HT1080 (cell line): ENCODE measurements at regions not wholly inside any gene's neighbourhood (a gene's known extent, or its start where the extent isn't known, plus 50 kb on each side); places are given as distances from the start of the nearest gene placed in this dataset.
"Not testable (repeated sequence)": the region's sequence is repeated elsewhere in the genome, so short reads cannot be mapped to it uniquely, and the experiment has no call there.

ENCODE experiments used
- DNase-seq: peaks from one replicate; pipeline ENCODE4 v3.0.0-alpha.2; 2015; ENCODE audit warnings: low read depth

DNA sequence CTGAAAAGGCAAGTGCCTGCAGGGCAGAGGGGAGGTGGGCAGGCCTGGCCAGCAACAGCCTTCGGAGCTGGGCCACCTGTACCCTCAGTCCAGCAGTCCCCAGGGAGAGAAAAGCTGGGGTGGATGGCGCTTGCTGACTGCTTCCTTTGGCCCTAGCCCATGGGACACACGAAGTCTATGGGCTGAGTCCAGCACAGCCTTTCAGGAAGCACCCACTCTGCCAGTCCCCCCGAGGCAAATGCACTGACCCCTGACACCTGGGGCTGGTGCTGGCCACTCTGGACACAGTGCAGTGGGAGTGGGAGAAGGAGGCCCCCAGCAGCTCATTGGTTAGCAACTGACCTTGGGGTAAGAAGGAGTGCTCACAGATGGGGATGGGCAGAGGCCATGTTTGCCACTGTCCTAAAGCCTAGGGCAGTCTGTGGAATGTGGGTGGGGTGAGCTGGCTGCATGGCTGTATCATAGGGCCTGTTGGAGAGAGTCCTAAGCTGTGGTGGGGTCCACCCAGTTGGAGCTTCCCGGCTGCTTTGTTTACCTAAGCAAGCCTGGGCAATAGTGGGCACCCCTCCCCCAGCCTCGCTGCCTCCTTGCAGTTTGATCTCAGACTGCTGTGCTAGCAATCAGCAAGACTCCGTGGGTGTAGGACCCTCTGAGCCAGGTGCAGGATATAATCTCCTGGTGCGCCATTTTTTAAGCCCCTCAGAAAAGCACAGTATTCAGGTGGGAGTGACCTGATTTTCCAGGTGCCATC, 240.2 kb downstream of the ANKRD30B start:
- not testable (repeated sequence) for DNase-seq

DNA sequence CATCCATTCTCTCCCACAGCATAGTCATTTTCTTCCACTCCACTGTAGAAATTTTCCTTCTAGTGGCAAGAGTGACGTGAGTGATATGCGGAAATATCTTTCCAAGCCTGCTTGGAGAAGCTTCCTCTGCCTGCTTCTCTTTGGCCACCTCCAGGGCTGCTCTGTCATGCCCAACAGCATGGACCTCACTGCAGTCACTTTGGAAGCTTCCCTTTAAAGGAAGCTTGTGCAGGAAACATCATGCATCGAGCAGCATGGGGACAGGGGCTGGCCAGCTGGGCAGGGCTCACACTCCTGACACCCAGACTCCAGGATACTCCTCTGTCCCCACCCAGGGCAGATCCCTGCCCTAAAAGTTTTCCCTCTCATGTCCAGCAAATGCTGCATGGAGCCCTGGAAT, 241.6 kb downstream of the ANKRD30B start:
- not testable (repeated sequence) for DNase-seq

DNA sequence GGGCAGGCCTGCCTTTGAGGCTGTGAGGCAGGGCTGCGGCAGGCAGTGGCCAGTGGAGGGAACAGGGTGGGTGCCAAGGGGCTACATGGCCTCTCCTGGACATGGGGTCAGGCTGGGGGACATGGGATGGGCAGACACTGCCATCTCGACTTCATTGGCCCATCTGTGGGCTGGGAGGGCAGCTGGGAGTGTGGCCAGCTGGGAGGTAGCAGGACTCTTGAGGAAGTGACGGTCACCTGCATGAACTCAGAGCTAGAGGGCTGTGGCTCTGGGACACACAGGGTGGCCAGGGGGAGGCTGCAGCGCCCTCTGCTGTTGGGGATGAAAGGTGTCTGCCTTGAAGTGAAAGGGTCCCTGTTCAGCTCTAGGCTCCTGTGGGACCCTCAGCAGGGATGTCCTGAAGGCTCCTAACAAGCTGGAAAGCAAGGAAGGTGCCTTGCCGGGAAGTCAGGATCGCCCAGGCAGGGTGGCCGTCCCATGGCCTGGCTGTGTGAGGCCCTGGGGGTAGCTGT, 244.0 kb downstream of the ANKRD30B start:
- not testable (repeated sequence) for DNase-seq

DNA sequence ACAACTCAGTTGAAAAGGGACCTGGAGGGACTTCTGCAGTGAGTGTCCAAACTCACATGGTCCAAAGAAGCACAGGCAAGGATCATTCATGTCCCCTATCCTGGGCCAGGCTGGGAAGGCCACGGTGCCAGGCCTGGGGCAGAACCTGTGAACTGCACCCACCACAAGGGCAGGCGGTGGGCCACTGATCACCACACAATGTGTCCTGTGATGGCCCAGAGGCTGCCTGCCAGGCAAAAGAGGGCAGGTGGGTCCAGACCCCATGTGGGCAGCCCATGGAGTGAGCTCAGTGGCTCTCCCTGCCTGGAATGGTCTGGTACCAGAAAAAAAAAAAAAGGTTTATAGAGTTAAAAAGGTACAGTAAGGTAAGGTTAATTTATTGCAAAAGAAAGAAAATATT, 244.8 kb downstream of the ANKRD30B start:
- DNase-seq = not testable (repeated sequence)

DNA sequence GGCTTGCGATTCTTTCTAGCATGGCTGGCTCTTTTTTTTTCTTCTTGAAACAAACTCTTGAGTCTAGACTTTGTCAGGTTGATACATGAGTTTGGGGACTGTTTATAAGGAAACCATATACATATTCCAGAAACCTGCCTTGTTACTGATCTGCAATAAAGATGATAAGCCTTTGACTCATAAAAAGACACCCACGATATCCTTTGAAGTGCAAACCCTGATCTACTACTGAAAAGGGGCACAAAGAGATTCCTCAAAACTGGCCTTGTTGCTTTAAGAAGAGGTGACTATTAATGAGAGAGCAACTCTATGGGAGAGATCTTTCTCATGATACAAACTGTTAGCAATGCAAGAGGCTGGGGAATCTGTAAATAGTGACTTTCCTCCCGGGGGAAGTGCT, 247.1 kb downstream of the ANKRD30B start:
- not testable (repeated sequence) for DNase-seq

DNA sequence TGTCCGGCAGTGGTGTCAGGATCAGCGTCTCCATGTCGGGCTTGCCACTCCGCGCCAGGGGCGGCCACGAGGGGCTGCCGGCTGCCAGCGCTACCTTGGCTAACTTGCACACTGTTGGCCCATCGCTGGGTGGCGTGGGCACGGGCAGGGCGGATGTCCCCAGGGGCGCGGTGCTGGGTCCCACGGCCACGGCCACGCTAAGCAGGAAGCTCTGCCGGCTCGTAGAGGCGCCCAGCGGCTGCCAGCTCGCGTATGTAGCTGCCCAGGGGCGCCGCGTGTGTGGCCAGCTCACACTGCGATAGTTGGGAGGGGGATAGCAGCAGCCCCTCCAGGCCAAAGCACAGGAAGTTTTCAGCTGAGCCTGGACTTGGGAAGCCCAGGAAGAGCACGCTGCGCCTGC, 249.4 kb downstream of the ANKRD30B start:
- no peak for DNase-seq

DNA sequence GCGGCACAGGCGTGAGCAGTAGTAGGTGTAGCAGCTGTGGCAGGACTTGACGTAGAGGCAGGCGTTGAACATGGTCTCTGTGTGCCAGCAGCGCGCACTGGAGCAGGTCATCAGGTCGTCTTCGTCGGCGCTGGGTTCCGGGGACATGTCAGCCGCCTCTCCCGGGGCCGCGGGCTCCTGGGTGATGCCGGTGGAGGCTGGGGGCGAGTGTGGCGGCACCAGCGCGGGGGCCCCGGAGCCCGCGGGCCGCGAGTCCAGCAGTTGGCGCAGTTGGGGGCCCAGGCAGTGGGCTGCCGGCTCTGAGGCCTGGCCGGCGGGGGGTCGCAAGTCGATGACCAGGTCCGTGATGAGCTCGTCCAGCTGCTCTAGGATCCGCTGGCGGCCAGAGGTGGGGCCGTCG, 249.9 kb downstream of the ANKRD30B start:
- not testable (repeated sequence) for DNase-seq

DNA sequence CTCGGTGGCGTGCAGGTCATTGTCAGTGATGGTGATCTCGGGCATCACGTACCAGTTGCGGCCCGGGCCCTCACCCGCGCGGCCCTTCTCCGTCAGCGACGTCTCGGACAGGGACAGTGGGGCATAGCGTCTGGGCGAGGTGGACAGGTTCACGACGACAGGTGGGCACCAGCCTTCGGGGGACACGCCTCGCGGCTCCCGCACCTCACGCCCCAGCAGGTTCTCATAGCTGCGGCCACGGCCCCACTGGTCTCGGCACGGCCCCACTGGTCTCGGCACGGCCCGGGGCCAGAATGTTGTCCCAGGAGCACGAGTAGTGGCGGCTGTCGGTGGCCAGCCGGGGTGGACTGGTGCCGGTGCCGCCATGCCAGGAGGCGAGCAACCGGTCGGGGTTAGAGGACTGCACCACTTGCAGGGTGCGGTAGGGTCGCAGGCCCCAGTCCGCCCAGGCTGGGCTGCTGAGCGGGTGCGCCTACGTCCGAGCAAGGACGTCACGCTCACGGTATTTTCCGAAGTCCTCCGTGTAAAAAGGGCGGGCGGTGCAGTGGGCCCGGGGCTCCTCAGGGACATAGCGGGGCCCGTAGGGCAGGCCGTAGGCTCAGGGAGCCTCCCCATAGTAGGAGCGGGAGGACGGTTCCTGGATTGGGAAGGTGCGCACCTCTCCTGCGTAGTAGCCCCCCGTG, 250.5 kb downstream of the ANKRD30B start:
- DNase-seq = not testable (repeated sequence)

DNA sequence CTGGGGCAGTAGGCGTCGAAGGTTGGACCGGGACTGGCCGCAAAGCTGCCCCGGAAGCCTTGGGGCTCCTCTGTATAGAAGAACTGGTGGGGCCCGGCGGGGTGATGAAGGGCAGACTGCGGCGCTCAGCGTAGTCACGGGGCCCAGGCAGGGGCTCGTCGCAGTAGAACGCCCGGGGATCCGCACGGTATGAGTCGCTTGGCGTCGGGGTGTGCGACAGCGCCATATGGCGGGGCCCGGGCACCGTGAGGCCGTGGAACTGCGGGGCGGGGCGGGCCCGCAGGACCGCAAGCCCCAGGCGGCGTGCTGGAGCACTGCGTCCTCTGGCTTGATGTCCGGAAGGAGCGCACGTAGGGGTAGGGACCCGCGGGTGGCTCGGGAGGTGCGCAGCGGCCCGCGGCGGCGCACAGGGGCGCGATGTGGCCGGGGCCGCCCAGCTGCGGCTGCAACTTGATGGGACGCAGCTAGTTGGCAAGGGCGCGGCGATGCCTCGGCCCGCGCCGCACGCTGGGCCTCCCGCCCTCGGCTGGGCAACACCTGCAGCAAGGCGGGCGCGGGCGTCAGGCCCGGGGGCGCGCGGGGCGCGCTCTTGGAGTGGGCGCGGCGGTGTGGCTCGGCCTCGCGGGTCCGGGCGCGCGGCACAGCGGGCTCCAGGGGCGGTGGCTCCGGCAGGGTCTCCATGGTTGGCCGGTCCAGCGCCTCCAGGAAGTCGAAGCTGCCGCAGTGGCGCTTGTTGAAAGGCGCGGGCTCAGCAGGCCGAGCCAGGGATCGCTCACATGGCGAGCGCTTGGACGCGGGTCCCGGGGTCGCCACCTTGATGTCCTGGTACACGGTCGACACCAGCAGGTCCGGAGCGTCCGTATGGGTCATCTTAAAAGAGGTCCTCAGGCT, 251.4 kb downstream of the ANKRD30B start:
- no peak for DNase-seq

DNA sequence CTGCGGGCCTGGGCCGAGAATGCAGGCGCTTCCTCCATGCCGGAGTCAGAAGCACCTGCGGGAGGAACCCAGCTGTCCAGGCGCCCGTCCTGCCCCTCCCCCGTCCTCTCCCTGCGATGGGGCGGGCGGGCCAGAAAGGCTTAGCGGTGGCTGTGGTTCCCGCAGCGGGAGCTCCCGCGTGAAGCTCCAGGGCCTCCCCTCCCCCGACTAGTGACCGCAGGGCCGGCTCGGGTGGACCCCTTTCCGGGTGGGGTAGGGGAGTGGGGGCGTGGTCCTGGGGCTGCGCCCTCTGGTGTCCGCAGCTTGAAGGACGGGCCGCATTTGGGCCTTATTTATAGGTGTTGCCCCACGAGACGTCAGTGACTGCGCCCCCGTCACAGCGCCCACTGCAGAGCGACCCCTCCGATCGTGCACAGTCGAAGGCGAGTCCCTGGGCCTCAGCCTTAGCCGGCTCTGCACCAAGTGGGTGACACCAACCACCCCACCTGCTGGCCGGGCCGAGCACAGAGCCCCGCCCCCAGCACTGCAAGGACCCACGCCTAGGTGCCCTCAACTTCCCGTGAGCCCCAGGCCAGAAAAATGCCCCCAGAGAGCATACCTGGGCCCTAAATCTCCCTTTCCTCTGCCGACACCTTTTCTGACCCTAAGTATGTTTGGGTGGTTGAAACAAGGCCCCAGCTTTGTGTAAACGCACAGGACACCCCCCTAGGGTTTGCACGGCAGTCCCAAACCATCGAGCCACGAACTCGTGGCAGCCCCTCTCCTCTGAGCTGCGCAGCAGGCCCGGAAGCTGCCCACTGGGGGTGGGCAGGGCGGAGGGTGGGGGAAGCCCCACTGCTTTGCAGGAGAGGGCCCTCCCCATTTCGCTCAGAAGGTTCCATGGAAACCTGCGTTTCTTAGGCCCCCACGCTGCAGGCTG, 252.4 kb downstream of the ANKRD30B start:
- not testable (repeated sequence) for DNase-seq

DNA sequence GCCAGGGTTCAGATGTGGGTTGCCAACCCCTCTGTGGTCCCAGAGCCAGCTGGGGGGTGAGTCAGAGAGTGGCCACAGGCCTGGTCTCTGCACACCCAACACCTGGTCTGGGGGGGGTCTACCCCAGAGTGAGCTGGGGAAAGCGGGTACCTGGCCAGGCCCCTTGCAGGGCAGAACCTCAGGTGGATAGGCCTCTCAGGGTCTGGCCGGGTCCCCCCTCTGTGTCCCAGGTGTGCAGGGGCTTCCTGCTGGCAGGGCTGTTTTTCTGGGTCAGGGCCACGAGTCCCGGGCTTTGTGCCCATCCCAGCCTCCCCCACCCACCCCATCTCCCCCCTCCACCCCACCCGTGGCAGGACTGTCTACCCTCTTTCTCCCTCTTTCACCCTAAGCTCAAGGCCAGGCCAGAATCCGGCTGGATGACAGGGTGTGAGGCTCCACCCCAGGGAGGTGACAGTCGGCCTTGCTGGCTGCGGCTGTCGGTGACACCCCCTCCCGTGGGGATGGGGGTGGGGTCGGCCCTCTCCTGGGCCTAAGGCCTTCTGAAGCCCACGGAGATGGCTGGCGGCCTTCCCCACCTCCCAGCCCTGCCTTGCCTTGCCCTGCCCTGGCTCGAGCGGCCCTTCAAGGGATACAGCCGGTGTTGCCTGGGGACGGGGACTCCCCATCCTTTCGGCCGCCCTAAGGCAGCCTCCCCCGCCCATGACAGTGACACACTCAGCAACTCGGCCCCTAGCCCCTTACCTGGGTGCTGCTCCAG, 253.2 kb downstream of the ANKRD30B start:
- not testable (repeated sequence) for DNase-seq

DNA sequence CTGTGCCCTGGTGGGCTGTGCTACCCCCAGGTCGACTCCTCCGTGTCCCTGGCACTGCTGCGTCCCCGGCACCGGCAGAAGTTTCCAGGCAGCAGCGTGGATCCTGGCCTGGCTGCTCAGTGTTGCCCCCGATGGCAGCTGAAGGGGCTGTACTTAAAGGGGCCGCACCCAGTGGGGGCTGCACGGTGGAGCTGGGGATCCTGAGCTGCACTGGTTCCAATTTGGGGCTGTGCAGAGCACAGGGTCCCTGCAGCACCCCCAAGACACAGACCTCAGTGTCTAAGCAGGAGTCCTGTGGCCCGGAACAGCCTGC, 253.8 kb downstream of the ANKRD30B start:
- not testable (repeated sequence) for DNase-seq

DNA sequence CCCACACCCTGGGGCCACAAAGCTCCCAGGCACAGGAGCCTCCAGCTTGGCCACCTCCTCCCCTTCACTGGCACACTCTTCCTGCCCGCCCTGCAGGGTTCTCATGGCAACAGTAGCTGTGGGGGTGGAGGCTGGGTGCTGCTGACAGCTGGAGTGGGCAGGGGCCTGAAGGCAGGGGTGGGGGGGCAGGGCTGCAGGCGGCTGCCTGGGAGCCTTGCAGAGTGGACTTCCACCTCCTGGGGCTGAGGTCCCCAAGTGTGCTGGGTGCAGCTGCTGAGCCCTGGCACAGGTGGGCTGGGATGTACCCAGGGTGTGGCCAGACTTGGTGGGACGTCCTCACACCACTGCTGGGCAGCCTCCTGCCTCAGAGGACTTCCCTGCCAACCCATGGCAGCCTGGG, 254.8 kb downstream of the ANKRD30B start:
- DNase-seq = not testable (repeated sequence)

DNA sequence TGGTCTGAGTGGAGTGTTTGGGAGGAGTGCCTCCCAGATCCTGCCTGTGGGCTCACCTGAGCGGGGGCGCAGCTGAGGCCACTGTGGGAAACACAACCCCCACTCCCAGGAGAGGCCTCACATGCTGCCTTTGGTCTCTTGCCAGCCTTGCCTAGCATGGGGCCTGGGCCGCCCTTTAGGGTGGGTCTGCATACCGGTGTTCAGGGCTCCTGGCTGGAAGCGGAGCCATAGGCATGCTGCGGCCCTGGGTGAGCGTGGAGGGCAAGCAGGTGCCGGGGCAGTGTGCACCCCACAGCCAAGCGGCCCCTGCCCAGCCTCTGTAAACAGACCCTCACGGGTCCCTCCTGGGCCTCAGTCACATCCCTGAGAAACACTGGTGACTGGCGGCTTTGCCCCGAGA, 255.3 kb downstream of the ANKRD30B start:
- not testable (repeated sequence) for DNase-seq

DNA sequence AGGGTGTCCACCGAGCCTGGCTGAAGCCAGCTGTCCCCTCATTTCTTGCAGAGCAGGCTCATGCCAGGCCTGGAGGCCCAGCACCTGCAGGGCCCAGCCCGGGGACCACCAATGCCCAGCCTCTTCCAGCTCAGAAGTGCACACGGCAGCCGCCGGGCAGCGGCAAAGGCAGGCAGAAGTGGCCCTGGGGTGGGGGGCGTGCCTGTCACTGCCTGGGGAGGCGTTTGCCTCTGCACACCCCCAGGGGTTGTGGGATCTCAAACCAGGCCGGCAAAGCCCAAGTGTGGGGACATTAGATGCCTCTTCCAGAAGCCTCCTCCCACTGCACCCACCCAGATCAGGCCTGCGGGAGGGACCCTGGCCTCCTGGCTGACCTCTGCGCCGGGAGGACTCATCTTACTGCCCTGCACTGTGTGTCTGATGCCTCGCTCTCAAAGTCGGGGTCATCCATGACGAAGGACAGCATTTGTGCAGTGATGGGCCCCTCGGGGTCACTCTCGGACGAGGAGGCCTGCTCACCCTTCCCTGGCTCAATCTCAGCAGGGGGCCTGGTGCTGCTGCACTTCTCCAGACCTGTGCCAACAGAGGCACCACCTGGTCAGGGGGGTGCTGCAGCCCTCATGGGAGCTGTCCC, 255.8 kb downstream of the ANKRD30B start:
- not testable (repeated sequence) for DNase-seq

DNA sequence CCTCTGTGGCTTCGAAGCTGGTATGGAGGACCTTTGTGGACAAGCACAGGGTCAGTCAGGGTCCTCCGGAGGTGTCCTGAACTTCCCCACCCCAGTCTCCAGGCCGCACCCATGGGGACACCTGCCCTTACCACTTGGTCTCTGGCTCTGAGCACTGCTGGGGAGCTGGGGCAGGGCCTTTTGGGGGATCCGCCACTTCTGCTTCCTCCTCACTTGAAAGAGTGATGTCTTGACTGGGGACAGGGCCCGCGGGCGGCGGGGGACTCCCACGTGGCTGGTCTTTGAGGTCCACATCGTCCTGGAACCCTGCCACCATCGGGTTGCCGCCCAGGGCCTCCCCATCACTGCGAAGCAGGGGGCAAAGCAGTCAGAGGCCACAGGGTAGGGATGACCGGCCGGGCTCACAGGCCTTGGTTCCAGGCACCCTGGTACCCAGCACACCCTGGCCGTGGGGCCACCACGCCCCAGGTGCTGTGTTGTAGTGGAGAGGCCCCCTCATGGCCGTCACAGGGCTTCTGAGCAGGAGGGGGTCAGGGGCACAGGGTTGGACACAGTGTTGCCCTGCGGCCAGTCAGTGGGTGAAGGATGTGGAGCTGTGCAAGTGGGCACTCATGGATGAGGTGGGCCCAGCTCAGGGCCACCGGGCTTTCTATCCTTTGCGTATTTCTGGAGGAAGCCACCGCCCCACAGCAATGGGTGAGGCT, 256.4 kb downstream of the ANKRD30B start:
- not testable (repeated sequence) for DNase-seq

DNA sequence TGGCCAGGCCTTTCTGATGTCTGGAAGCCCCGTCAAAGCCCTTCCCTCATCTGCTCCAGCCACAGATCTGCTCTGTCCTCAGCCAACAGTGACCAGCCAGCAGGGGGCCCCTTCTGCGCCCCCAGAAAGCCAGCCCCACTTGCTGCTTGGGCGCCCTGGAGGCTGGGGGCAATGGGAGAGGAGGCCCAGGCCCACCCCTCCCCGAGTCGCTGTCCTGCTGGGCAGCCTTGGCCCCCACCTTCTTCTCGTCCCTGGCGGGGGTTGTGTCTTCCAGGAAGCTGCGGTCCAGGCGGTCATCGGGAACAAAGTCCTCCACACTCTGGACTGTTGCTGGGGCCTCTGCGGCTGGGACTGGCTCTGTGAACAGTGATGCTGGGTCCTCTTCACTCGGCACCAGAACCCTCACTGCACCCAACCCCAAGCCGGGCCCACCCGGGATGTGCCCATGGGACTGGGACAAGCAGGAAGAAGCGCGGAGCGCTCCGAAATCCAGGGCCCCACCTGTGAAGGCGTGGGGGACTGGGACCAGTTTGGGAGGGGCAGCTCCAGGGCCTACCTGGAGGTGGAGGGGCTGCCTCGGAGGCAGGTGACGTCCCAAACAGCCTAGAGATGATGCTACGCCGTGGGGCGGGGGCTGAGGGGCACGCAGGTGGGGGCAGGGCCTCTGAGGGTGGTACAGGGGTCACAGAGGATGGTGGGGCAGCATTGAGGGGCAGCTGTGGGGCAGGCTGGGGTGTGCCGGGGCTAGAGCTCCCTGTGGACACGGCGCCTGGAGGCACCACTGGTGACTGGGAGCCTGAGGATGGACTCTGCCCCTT, 257.6 kb downstream of the ANKRD30B start:
- no peak for DNase-seq

DNA sequence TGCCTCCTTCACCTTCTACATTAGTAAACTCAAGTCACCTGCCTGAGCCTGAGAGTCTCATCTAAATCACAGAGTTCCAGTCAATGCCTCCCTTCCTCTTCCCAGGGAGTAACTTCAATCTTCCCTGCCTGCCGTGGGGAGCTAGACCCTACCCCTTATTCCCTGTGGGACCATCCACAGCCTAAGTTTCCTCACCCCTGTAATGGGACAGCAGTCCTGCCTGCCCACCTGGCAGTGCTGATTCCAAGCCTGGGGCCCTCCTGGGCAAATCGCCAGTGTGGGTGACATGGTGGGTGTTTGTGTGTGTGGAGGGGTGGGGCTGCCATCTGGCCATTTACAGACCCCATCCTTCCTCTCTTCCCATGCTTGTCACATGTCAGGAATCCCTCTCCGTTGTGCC, 258.6 kb downstream of the ANKRD30B start:
- DNase-seq = not testable (repeated sequence)
